ENCODE measurements at regions not wholly inside any gene's neighbourhood (a gene's known extent, or its start where the extent isn't known, plus 50 kb on each side); places are given as distances from the start of the nearest gene placed in this dataset.

DNA sequence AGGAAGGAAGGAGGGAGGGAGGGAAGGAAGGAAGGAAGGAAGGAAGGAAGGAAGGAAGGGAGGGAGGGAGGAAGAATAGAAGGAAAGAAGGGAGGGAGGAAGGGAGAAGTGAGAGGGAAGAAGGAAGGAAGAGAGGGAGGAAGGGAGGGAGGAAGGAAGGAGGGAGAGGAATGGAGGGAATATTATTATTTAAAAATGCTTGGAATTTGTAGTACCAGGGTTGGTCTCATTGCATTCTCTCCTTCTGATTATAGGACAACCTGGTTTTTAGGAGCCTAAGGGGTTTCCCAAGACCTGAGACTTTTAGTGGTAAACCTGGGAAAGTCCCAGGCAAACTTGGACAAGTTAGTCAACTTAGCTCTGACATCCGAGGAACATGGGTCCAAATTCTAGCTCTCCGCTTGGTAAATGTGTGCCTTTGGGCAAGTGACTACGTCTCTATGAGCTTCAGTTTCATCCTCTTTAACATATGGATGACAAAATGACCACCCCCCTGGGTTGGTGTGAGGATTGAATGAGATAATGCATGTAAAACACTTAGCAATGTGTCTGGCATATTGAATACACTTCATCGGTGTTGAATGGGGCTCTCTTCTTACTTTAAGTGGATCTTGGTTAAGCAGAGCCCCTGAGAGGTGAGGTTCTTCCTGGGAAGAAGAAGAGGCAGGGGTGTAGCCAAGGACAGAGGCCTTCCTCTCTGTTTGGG, 690.7 kb upstream of the TBX3 start:
- WGBS, result 91% methylated on average over 4 of the region's 4 CpGs
- Histone ChIP-seq H3K27ac (ENCODE audit: low read depth in 1 of 2, low read length in 2 of 2) (no peak overlapping the region), H3K9ac (ENCODE audit: low read depth in 1 of 2, low read length in 2 of 2) (no peak overlapping the region)

DNA sequence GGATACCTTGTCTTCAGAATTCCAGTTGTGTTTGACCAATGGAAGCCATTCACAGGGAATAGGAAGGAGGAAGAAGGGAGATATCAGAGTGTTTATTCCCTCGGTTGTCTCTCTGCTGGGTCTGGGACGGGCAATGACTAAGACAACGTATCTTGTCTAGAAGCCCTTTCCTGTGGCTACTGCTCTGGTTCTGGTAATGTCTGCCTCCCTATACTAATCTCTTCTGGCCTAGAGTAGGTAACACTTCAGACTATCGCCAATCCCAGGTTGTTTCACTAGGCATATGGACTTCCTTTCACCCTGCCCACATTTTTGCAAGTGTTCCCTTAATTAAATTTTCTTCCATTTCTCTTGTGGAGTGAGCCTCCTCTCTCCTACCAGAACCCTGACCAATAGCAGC, 687.7 kb upstream of the TBX3 start:
- WGBS, result 96% methylated on average over 4 of the region's 4 CpGs
- H3K36me3 ChIP-seq (ENCODE audit: control insufficient read depth in 4 of 4, insufficient read depth in 3 of 4, low read depth in 1 of 4, low read length in 3 of 4), result no peaks in the 10 kb centered on the region
- TF ChIP-seq, protein P1, sequence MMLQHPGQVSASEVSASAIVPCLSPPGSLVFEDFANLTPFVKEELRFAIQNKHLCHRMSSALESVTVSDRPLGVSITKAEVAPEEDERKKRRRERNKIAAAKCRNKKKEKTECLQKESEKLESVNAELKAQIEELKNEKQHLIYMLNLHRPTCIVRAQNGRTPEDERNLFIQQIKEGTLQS (IDR thresholded peaks at IDR 0.05), result no peak
- TF ChIP-seq EGR1 (IDR thresholded peaks at IDR 0.05; ENCODE audit: low read depth in 2 of 2), result no peak
- TF ChIP-seq, protein P2, sequence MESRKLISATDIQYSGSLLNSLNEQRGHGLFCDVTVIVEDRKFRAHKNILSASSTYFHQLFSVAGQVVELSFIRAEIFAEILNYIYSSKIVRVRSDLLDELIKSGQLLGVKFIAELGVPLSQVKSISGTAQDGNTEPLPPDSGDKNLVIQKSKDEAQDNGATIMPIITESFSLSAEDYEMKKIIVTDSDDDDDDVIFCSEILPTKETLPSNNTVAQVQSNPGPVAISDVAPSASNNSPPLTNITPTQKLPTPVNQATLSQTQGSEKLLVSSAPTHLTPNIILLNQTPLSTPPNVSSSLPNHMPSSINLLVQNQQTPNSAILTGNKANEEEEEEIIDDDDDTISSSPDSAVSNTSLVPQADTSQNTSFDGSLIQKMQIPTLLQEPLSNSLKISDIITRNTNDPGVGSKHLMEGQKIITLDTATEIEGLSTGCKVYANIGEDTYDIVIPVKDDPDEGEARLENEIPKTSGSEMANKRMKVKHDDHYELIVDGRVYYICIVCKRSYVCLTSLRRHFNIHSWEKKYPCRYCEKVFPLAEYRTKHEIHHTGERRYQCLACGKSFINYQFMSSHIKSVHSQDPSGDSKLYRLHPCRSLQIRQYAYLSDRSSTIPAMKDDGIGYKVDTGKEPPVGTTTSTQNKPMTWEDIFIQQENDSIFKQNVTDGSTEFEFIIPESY (IDR thresholded peaks at IDR 0.05), result no peak
- TF ChIP-seq HNF4A (conservative IDR thresholded peaks at IDR 0.05), result no peak

More for the DNA sequence above, 690.7 kb upstream of the TBX3 start:
- no peak for DNase-seq (ENCODE audit: low spot score)
- TF ChIP-seq, protein P3, sequence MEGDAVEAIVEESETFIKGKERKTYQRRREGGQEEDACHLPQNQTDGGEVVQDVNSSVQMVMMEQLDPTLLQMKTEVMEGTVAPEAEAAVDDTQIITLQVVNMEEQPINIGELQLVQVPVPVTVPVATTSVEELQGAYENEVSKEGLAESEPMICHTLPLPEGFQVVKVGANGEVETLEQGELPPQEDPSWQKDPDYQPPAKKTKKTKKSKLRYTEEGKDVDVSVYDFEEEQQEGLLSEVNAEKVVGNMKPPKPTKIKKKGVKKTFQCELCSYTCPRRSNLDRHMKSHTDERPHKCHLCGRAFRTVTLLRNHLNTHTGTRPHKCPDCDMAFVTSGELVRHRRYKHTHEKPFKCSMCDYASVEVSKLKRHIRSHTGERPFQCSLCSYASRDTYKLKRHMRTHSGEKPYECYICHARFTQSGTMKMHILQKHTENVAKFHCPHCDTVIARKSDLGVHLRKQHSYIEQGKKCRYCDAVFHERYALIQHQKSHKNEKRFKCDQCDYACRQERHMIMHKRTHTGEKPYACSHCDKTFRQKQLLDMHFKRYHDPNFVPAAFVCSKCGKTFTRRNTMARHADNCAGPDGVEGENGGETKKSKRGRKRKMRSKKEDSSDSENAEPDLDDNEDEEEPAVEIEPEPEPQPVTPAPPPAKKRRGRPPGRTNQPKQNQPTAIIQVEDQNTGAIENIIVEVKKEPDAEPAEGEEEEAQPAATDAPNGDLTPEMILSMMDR (IDR thresholded peaks at IDR 0.05; ENCODE audit: low read depth, low read length, missing input control), result no peak
- TF ChIP-seq, protein P4, sequence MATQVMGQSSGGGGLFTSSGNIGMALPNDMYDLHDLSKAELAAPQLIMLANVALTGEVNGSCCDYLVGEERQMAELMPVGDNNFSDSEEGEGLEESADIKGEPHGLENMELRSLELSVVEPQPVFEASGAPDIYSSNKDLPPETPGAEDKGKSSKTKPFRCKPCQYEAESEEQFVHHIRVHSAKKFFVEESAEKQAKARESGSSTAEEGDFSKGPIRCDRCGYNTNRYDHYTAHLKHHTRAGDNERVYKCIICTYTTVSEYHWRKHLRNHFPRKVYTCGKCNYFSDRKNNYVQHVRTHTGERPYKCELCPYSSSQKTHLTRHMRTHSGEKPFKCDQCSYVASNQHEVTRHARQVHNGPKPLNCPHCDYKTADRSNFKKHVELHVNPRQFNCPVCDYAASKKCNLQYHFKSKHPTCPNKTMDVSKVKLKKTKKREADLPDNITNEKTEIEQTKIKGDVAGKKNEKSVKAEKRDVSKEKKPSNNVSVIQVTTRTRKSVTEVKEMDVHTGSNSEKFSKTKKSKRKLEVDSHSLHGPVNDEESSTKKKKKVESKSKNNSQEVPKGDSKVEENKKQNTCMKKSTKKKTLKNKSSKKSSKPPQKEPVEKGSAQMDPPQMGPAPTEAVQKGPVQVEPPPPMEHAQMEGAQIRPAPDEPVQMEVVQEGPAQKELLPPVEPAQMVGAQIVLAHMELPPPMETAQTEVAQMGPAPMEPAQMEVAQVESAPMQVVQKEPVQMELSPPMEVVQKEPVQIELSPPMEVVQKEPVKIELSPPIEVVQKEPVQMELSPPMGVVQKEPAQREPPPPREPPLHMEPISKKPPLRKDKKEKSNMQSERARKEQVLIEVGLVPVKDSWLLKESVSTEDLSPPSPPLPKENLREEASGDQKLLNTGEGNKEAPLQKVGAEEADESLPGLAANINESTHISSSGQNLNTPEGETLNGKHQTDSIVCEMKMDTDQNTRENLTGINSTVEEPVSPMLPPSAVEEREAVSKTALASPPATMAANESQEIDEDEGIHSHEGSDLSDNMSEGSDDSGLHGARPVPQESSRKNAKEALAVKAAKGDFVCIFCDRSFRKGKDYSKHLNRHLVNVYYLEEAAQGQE (IDR thresholded peaks at IDR 0.05), result no peak
- TF ChIP-seq, protein P1 (IDR thresholded peaks at IDR 0.05), result no peak
- TF ChIP-seq NR2F2 (IDR thresholded peaks at IDR 0.05) (no peak), FOXA2 (IDR thresholded peaks at IDR 0.05) (no peak), TAF1 (conservative IDR thresholded peaks at IDR 0.05) (no peak), HNF4A (conservative IDR thresholded peaks at IDR 0.05) (no peak), JUND (IDR thresholded peaks at IDR 0.05) (no peak), RXRA (IDR thresholded peaks at IDR 0.05) (no peak), HNF4G (IDR thresholded peaks at IDR 0.05) (no peak), EGR1 (IDR thresholded peaks at IDR 0.05; ENCODE audit: low read depth in 2 of 2) (no peak), GABPA (IDR thresholded peaks at IDR 0.05 in 1 of 2, conservative IDR thresholded peaks at IDR 0.05 in 1 of 2) (no peak)
- TF ChIP-seq, protein P5, sequence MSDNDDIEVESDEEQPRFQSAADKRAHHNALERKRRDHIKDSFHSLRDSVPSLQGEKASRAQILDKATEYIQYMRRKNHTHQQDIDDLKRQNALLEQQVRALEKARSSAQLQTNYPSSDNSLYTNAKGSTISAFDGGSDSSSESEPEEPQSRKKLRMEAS (IDR thresholded peaks at IDR 0.05), result no peak
- H3K9me3 ChIP-seq (ENCODE audit: control insufficient read depth in 4 of 4, low read length in 3 of 4), result no peaks in the 10 kb centered on the region
- no peak overlapping the region for H3K4me3 ChIP-seq (ENCODE audit: low read depth in 1 of 3, low read length in 3 of 3)
- no peaks in the 10 kb centered on the region for H3K4me1 ChIP-seq (ENCODE audit: control insufficient read depth in 4 of 4, insufficient read depth in 4 of 4, low read length in 3 of 4)
- no peaks in the 10 kb centered on the region for H3K27me3 ChIP-seq (ENCODE audit: control insufficient read depth in 4 of 4, insufficient read depth in 4 of 4, low read length in 3 of 4)
- no peaks in the 10 kb centered on the region for H3K36me3 ChIP-seq (ENCODE audit: control insufficient read depth in 4 of 4, insufficient read depth in 3 of 4, low read depth in 1 of 4, low read length in 3 of 4)

More for the DNA sequence above, 687.7 kb upstream of the TBX3 start:
- Histone ChIP-seq H3K4me1 (ENCODE audit: control insufficient read depth in 4 of 4, insufficient read depth in 4 of 4, low read length in 3 of 4) (no peaks in the 10 kb centered on the region), H3K4me3 (ENCODE audit: low read depth in 1 of 3, low read length in 3 of 3) (no peak overlapping the region), H3K9ac (ENCODE audit: low read depth in 1 of 2, low read length in 2 of 2) (no peak overlapping the region), H3K27me3 (ENCODE audit: control insufficient read depth in 4 of 4, insufficient read depth in 4 of 4, low read length in 3 of 4) (no peaks in the 10 kb centered on the region), H3K27ac (ENCODE audit: low read depth in 1 of 2, low read length in 2 of 2) (no peak overlapping the region), H3K9me3 (ENCODE audit: control insufficient read depth in 4 of 4, low read length in 3 of 4) (no peaks in the 10 kb centered on the region)
- no peak for DNase-seq (ENCODE audit: low spot score)

All from liver (tissue), 8 donors.